WTC11 (cell line): ENCODE measurements at regions not wholly inside any gene's neighbourhood (a gene's known extent, or its start where the extent isn't known, plus 50 kb on each side); places are given as distances from the start of the nearest gene placed in this dataset.

ENCODE experiments used
- CTCF ChIP-seq: fragments of 200-600 bp; IDR thresholded peaks from 2 replicates; pipeline ENCODE4 v1.8.0; 2022; ENCODE audit warnings: antibody characterized with exemption
- JUN ChIP-seq: sonication (generic); formaldehyde crosslinking; IDR thresholded peaks from 2 replicates; pipeline ENCODE4 v1.8.0; 2023; ENCODE audit warnings: mild to moderate bottlenecking, missing genetic modification reagents
- MAX ChIP-seq: sonication (generic); formaldehyde crosslinking; IDR thresholded peaks from 2 replicates; pipeline ENCODE4 v1.8.0; 2022; ENCODE audit warnings: mild to moderate bottlenecking, missing genetic modification reagents
- ZNF263 ChIP-seq: sonication (generic); formaldehyde crosslinking; IDR thresholded peaks from 2 replicates; pipeline ENCODE4 v1.8.1; 2022; ENCODE audit warnings: low read depth, mild to moderate bottlenecking, moderate library complexity, missing genetic modification reagents
- ZNF671 ChIP-seq: fragments of 250-450 bp; sonication (Bioruptor Pico); IDR thresholded peaks from 2 replicates; pipeline ENCODE4 v1.8.0; 2021; ENCODE audit warnings: mild to moderate bottlenecking

- TF ChIP-seq MAX (no peak), JUN (no peak), ZNF671 (no peak), ZNF263 (CRISPR knock-in tag) (no peak), CTCF (no peak)
Measured at GRCh38 chr13:34124666-34125306, 306.8 kb downstream of the RFC3 start.
